Skeletal muscle cell (primary cell): ENCODE measurements at regions not wholly inside any gene's neighbourhood (a gene's known extent, or its start where the extent isn't known, plus 50 kb on each side); places are given as distances from the start of the nearest gene placed in this dataset.
A peak's percentile ranks its signal among the peaks of the same experiment; 100 is the strongest.

ENCODE experiments used
- DNase-seq: peaks from one replicate; pipeline ENCODE4 v3.0.0-alpha.2; 2010; ENCODE audit warnings: low read depth
- H3K4me3 ChIP-seq: 2 replicates; pipeline ENCODE4 v1.5.1; 2011; ENCODE audit warnings: low read depth, mild to moderate bottlenecking, control low read depth, low read length, moderate library complexity

DNA sequence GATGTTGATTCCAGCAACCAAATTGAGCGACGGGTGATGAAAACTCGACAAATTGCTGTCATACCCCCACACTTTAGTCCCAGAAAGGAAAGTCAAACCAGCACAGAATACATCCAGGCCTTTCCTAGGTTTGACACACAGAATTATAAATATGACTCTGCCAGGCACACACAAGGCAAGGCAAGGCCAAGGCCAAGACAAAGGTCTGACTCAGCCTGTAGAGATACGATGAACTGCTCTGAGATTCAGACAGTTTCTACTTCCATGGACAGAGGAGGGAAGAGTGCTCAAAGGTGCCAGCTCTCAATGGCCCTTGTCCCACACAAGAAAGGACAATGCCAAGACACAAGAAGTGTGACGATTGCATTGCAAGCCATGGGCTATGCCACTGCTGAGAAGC is 880.2 kb upstream of the TMEM132C start:
- H3K4me3 ChIP-seq: no peak overlapping the region
- no peak for DNase-seq

- DNase-seq: no peak
- no peak overlapping the region for H3K4me3 ChIP-seq
Measured at GRCh38 chr12:127388985-127389384, 878.0 kb upstream of the TMEM132C start.

GRCh38 chr12:127389923-127390322 is 877.0 kb upstream of the TMEM132C start:
- DNase-seq: peak; percentile 61
- no peak overlapping the region for H3K4me3 ChIP-seq

DNA sequence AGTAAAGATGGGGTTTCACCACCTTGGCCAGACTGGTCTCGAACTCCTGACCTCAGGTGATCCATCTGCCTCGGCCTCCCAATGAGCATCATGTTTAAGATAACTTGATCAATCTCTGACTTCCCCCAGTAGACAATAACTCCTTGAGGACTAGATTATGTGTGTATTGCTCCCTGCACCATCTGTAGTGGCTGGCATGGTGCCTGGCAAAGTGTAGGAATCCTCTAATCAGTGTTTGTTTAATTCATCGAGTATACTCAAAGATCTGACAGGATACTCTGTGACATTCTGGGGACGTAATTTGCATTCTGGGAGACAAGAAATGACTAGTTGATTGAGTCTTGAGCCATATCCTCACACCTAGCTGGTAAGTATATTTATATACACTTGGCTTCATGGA is 873.5 kb upstream of the TMEM132C start:
- no peak overlapping the region for H3K4me3 ChIP-seq
- DNase-seq: no peak

GRCh38 chr12:127393896-127394295 is 873.1 kb upstream of the TMEM132C start:
- H3K4me3 ChIP-seq: no peak overlapping the region
- DNase-seq: peak; percentile 65

- DNase-seq: no peak
- no peak overlapping the region for H3K4me3 ChIP-seq
Measured at GRCh38 chr12:127396734-127397133, 870.2 kb upstream of the TMEM132C start.

DNA sequence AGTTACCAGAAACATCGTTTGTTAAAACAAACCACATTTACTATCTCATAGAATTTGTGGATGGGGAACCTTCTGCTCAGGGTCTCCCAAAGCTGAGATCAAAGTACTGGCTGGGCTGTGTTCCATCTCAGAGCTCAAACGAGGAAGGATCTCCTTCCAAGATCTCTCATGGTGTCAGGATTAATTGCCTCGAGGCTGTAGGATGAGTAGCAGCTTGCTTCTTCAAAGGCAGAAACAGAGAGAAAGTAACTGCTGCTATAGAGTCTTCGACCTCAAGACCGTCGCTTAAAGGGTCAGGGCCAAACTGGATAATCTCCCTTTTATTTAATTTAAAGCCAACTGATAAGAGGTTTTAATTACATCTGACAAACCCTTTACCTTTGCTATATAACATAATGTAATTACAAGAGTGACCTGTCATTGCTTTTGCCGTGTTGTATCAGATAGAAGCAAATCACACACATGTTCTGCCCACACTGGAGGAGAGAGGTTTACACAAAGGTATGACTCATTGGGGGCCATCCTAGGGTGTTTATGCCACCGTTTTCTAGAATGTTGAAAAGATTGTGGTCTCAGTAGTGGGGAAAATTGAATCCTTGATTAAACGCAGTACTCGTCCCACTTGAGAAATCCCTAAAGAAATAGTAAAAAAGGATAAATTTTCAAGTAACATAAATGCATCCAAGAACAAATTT is 868.8 kb upstream of the TMEM132C start:
- no peak for DNase-seq
- no peak overlapping the region for H3K4me3 ChIP-seq

DNA sequence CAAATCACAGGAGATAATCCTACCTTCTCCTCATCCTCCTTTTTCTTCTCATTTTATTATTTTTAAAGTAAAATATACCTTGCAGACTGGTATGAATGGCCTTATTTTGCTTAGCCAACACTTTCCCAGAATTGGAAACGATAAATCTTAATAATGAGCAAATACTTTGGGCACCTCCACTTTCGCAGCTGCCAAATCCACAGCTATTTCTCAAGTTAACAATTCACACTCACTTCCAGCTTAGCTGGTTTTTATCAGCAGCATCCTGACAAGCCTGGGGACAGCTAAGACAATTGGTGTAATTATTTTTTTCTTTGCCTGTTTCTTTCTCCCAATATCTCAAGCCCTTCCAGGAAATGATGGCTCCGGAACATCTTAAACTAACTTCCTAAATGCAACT is 867.5 kb upstream of the TMEM132C start:
- DNase-seq: no peak
- H3K4me3 ChIP-seq: no peak overlapping the region

- H3K4me3 ChIP-seq: no peak overlapping the region
- DNase-seq: no peak
Measured at GRCh38 chr12:127400221-127400620, 866.7 kb upstream of the TMEM132C start.

GRCh38 chr12:127401005-127401404 is 866.0 kb upstream of the TMEM132C start:
- H3K4me3 ChIP-seq: no peak overlapping the region
- no peak for DNase-seq

GRCh38 chr12:127401536-127401935 is 865.4 kb upstream of the TMEM132C start:
- no peak for DNase-seq
- H3K4me3 ChIP-seq: no peak overlapping the region

- DNase-seq: no peak
- H3K4me3 ChIP-seq: no peak overlapping the region
Measured at GRCh38 chr12:127411166-127411915, 855.6 kb upstream of the TMEM132C start.

GRCh38 chr12:127411981-127412380 is 855.0 kb upstream of the TMEM132C start:
- DNase-seq: no peak
- H3K4me3 ChIP-seq: no peak overlapping the region

DNA sequence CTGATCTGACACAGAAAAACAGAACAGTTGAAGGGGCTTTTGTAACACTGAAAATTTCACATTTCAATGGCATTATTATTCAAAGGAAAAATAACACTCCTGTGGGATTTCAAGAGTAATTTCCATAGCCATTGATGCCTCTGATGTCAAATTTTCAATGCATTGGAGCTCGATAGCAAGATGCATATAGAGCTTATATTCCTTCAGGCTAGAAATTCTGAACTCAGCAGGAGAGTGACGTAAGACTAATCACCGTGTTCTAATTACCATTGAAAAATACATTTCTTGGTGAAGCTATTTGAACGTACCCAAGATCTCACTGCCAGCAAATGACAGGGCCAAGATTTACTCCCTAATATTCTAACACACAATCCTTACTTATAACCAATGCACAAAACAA is 854.1 kb upstream of the TMEM132C start:
- H3K4me3 ChIP-seq: no peak overlapping the region

DNA sequence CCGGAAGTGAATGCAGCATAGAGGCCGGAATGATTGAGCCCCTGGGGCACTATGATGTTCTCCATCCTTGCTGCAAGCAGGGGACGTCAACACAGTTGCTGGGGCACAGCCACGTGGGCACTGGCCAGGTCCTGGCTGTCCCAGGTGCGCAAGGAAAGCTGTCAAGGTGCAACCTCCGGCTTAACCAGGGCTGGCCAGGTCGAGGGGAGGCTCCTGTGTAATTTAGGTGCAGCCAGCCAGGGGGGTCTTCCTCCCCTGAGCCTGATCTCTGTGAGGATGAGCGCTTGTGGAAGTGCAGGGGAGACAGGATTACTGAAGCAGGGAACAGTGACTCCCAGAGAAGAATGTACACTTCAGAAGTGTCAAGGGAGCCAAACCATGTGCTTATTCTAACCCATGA is 852.8 kb upstream of the TMEM132C start:
- H3K4me3 ChIP-seq: no peak overlapping the region
- no peak for DNase-seq

More for the DNA sequence above, 854.1 kb upstream of the TMEM132C start:
- no peak for DNase-seq

GRCh38 chr12:127414636-127415035 is 852.3 kb upstream of the TMEM132C start:
- H3K4me3 ChIP-seq: no peak overlapping the region
- DNase-seq: no peak

GRCh38 chr12:127416796-127417195 is 850.2 kb upstream of the TMEM132C start:
- no peak for DNase-seq
- no peak overlapping the region for H3K4me3 ChIP-seq

DNA sequence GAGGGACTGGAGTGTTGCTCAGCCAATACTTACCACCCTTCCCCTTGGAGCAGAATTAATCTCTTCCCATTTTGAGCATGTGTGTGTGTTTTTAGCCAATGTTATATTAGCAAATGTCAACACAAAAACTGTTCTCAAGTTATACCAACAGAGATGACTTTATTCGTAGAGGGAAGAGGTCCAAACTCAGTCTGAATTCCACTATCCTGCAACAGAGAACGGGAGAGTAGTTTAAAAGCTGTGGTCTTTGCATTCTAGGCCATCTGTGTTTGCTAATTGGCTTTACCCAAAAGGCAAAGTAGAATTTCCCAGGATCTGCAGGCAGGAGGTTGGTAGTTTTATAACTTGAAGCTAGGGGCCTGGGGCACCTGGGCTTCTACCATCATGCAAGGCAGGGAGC is 847.9 kb upstream of the TMEM132C start:
- no peak overlapping the region for H3K4me3 ChIP-seq
- DNase-seq: no peak

DNA sequence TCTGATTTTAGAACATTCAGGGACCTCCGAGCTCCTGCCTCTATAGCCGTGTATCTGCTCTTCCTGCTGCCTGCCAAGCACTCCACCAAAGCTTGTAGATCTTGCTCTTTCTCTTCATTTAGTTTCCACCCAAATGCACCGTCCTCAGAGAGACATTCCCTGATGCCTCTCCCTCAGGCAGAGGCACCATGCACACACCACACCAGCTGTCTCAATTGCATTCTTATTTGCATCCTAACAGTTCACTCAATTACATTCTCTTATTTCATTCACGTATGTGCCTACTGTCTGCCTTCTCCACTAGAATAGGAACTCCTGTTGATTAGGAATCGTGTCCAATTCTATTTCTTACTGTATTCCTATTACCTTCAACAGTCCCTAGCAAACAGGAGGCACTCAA is 845.4 kb upstream of the TMEM132C start:
- H3K4me3 ChIP-seq: no peak overlapping the region
- DNase-seq: no peak

GRCh38 chr12:127422935-127423566 is 843.9 kb upstream of the TMEM132C start:
- no peak for DNase-seq
- no peak overlapping the region for H3K4me3 ChIP-seq

GRCh38 chr12:127425474-127425873 is 841.5 kb upstream of the TMEM132C start:
- no peak overlapping the region for H3K4me3 ChIP-seq
- no peak for DNase-seq
